H1 (cell line): ENCODE measurements at regions not wholly inside any gene's neighbourhood (a gene's known extent, or its start where the extent isn't known, plus 50 kb on each side); places are given as distances from the start of the nearest gene placed in this dataset.
A peak's percentile ranks its signal among the peaks of the same experiment; 100 is the strongest.

Experiments used
- CTCF ChIA-PET: fragments of 300-600 bp; sonication (Branson Sonifier 250); formaldehyde crosslinking; loops from one replicate; lab custom pipeline; 2021; ENCODE audit not compliant: partially characterized antibody; lab: Charles Lee
- POLR2A ChIA-PET: fragments of 300-600 bp; sonication (Branson Sonifier 250); formaldehyde crosslinking; loops from one replicate; lab custom pipeline; 2021; ENCODE audit warnings: inconsistent platforms; ENCODE audit not compliant: partially characterized antibody; lab: Charles Lee
- DNase-seq, 2 experiments: peaks; one replicate each; pipeline versions ENCODE4 v3.0.0 to v3.0.0-alpha.2; 2010 to 2022; ENCODE audit warnings: low spot score in 2 of 2, low read depth in 1 of 2, mixed read lengths in 1 of 2
- FAIRE-seq: peaks from 2 replicates; lab custom pipeline; 2011; peaks lifted over from hg19 to GRCh38; lab: Jason Lieb, UNC
- H2AFZ ChIP-seq: 2 replicates; pipeline ENCODE4 v1.8.1; 2012; ENCODE audit warnings: low read length, inconsistent platforms
- H2AK5ac ChIP-seq: 2 replicates; pipeline ENCODE4 v1.6.1; 2013; ENCODE audit warnings: low read depth, low read length
- H2BK120ac ChIP-seq: replicated peaks from 2 replicates; pipeline ENCODE3; 2013; ENCODE audit warnings: low read depth, low read length, inconsistent platforms
- H2BK12ac ChIP-seq: 2 replicates; pipeline ENCODE4 v1.6.1; 2013; ENCODE audit warnings: low read depth, low read length
- H2BK15ac ChIP-seq: 2 replicates; pipeline ENCODE4 v1.6.1; 2013; ENCODE audit warnings: low read length
- H2BK20ac ChIP-seq: 2 replicates; pipeline ENCODE4 v1.6.1; 2013; ENCODE audit warnings: low read length
- H2BK5ac ChIP-seq: 2 replicates; pipeline ENCODE4 v1.6.1; 2013; ENCODE audit warnings: low read depth, low read length
- H3K14ac ChIP-seq: 2 replicates; pipeline ENCODE4 v1.6.1; 2013; ENCODE audit warnings: inconsistent platforms; ENCODE audit not compliant: insufficient read length
- H3K18ac ChIP-seq: 2 replicates; pipeline ENCODE4 v1.6.1; 2013; ENCODE audit warnings: low read length; ENCODE audit errors: extremely low read depth
- H3K23ac ChIP-seq: 2 replicates; pipeline ENCODE4 v1.6.1; 2013; ENCODE audit warnings: inconsistent platforms; ENCODE audit not compliant: insufficient read length
- H3K23me2 ChIP-seq: 2 replicates; pipeline ENCODE4 v1.6.1; 2013; ENCODE audit warnings: low read depth, low read length
- H3K27ac ChIP-seq: 2 replicates; pipeline ENCODE4 v1.6.1; 2011; ENCODE audit warnings: low read depth, low read length, inconsistent platforms
- H3K27me3 ChIP-seq, 4 experiments: replicated peaks in 1 of 4; 1 replicate in 1 of 4; 2 replicates in 3 of 4; pipeline versions ENCODE4 v1.6.1 to v1.8.1; 2011 to 2013; ENCODE audit warnings: low read length in 3 of 4, mild to moderate bottlenecking in 3 of 4, inconsistent platforms in 2 of 4, mixed read lengths in 2 of 4, moderate library complexity in 1 of 4; ENCODE audit not compliant: control insufficient read depth in 3 of 4, insufficient read depth in 3 of 4; ENCODE audit errors: extremely low read depth in 1 of 4
- H3K36me3 ChIP-seq, 4 experiments: 2 replicates each; pipeline versions ENCODE4 v1.6.1 to v1.8.1; 2011 to 2013; ENCODE audit warnings: mild to moderate bottlenecking in 4 of 4, low read length in 3 of 4, moderate library complexity in 2 of 4, control low read depth in 1 of 4, inconsistent platforms in 1 of 4; ENCODE audit not compliant: insufficient read depth in 4 of 4, control insufficient read depth in 2 of 4
- H3K4ac ChIP-seq: replicated peaks from 2 replicates; pipeline ENCODE3; 2013; ENCODE audit warnings: low read length, low read depth, mixed read lengths, inconsistent platforms; ENCODE audit not compliant: insufficient read length
- H3K4me1 ChIP-seq, 4 experiments: replicated peaks in 1 of 4; 1 replicate in 1 of 4; 2 replicates in 3 of 4; pipeline versions ENCODE4 v1.6.1 to v1.8.1; 2011 to 2013; ENCODE audit warnings: low read length in 3 of 4, inconsistent platforms in 2 of 4, mixed read lengths in 1 of 4; ENCODE audit not compliant: insufficient read depth in 4 of 4, control insufficient read depth in 3 of 4
- H3K4me2 ChIP-seq, 2 experiments: 2 replicates each; pipeline versions ENCODE4 v1.6.1 to v1.8.1; 2011 to 2013; ENCODE audit warnings: low read depth in 2 of 2, low read length in 2 of 2, control low read depth in 1 of 2, inconsistent platforms in 1 of 2, mild to moderate bottlenecking in 1 of 2; ENCODE audit not compliant: insufficient read depth in 1 of 2
- H3K4me3 ChIP-seq, 4 experiments: fragments of 200-600, 300-600 bp in 1 of 4; sonication (generic), shearing (Covaris generic), sonication (Bioruptor Twin) in 1 of 4; 2 replicates each; pipeline versions ENCODE4 v1.5.1 to v1.8.1; 2011 to 2016; ENCODE audit warnings: low read length in 4 of 4, low read depth in 3 of 4, control low read depth in 2 of 4, inconsistent platforms in 2 of 4, mild to moderate bottlenecking in 2 of 4, mixed read lengths in 1 of 4, moderate library complexity in 1 of 4; ENCODE audit not compliant: insufficient read depth in 2 of 4; ENCODE audit errors: extremely low read depth in 1 of 4
- H3K56ac ChIP-seq: replicated peaks from 2 replicates; pipeline ENCODE3; 2013; ENCODE audit warnings: low read depth, mild to moderate bottlenecking, mixed read lengths, low read length, inconsistent platforms; ENCODE audit not compliant: insufficient read length
- H3K79me1 ChIP-seq: 2 replicates; pipeline ENCODE4 v1.6.1; 2013; ENCODE audit warnings: low read depth, low read length, control low read depth
- H3K79me2 ChIP-seq, 2 experiments: 2 replicates each; pipeline versions ENCODE4 v1.6.1 to v1.8.1; 2012 to 2013; ENCODE audit warnings: low read length in 2 of 2, mild to moderate bottlenecking in 2 of 2, inconsistent platforms in 1 of 2; ENCODE audit not compliant: insufficient read depth in 2 of 2, control insufficient read depth in 1 of 2
- H3K9ac ChIP-seq, 4 experiments: replicated peaks in 1 of 4; 1 replicate in 1 of 4; 2 replicates in 3 of 4; pipeline versions ENCODE4 v1.6.1 to v1.8.1; 2011 to 2013; ENCODE audit warnings: low read depth in 3 of 4, low read length in 3 of 4, control low read depth in 2 of 4, mild to moderate bottlenecking in 2 of 4, moderate library complexity in 2 of 4, inconsistent platforms in 1 of 4; ENCODE audit errors: extremely low read depth in 1 of 4
- H3K9me3 ChIP-seq, 2 experiments: 2 replicates each; pipeline versions ENCODE4 v1.6.1 to v1.8.1; 2012 to 2013; ENCODE audit warnings: mild to moderate bottlenecking in 2 of 2, moderate library complexity in 2 of 2, control low read depth in 1 of 2, inconsistent platforms in 1 of 2, low read depth in 1 of 2, low read length in 1 of 2, mixed read lengths in 1 of 2; ENCODE audit not compliant: insufficient read depth in 2 of 2
- H4K20me1 ChIP-seq, 2 experiments: replicated peaks in 1 of 2; 2 replicates each; pipeline versions ENCODE3 to v1.8.1; 2011 to 2013; ENCODE audit warnings: inconsistent platforms in 2 of 2, low read length in 2 of 2, mild to moderate bottlenecking in 1 of 2; ENCODE audit not compliant: insufficient read depth in 2 of 2, control insufficient read depth in 1 of 2
- H4K5ac ChIP-seq: 2 replicates; pipeline ENCODE4 v1.6.1; 2013; ENCODE audit warnings: low read length, low read depth, mixed read lengths, inconsistent platforms; ENCODE audit not compliant: insufficient read length
- H4K8ac ChIP-seq: 2 replicates; pipeline ENCODE4 v1.8.0; 2013; ENCODE audit warnings: mild to moderate bottlenecking, moderate library complexity, low read length, inconsistent platforms; ENCODE audit not compliant: insufficient read depth; ENCODE audit errors: extremely low read depth
- H4K91ac ChIP-seq: replicated peaks from 2 replicates; pipeline ENCODE3; 2013; ENCODE audit warnings: low read length, mixed read lengths, inconsistent platforms; ENCODE audit not compliant: insufficient read length
- GTF2F1 ChIP-seq: IDR thresholded peaks from 2 replicates; pipeline ENCODE4 v1.6.1; 2012; ENCODE audit warnings: low read depth, low read length, improper control_type of control experiment, borderline replicate concordance
- KDM1A ChIP-seq: fragments of 200-600, 300-600 bp; sonication (generic); IDR thresholded peaks from 2 replicates; pipeline ENCODE4 v1.7.1; 2016; ENCODE audit warnings: mild to moderate bottlenecking, low read length, borderline replicate concordance
- POU5F1 ChIP-seq: IDR thresholded peaks from 2 replicates; pipeline ENCODE4 v1.6.1; 2011; ENCODE audit warnings: low read depth, mild to moderate bottlenecking, low read length, moderate library complexity
- SP4 ChIP-seq: IDR thresholded peaks from 2 replicates; pipeline ENCODE4 v1.6.1; 2012; ENCODE audit warnings: low read length, inconsistent platforms
- TBP ChIP-seq: IDR thresholded peaks from 2 replicates; pipeline ENCODE4 v1.6.1; 2011; ENCODE audit warnings: low read depth, low read length, improper control_type of control experiment
- YY1 ChIP-seq: IDR thresholded peaks from 2 replicates; pipeline ENCODE4 v1.6.1; 2011; ENCODE audit warnings: low read depth, mild to moderate bottlenecking, low read length
- WGBS, 2 experiments: shearing (Covaris generic) in 1 of 2; methylation state at CpG; one replicate each; pipeline versions ENCODE4 v1.1.6 to v1.1.7; 2013 to 2015; ENCODE audit warnings: low lambda C conversion rate in 2 of 2, mixed read lengths in 2 of 2, inconsistent platforms in 1 of 2, low coverage in 1 of 2, missing lambda C conversion rate in 1 of 2; ENCODE audit not compliant: insufficient replicate concordance in 2 of 2, insufficient coverage in 1 of 2, insufficient read length in 1 of 2; ENCODE audit errors: extremely low coverage in 1 of 2, missing lambda C conversion rate in 1 of 2; 5-methylcytosine and 5-hydroxymethylcytosine counted together

GRCh38 chr2:120945832-120946499 is 210.3 kb downstream of the GLI2 start:
- FAIRE-seq: no peak

More at GRCh38 chr2:120945832-120946499, 210.3 kb downstream of the GLI2 start:
- H3K27ac ChIP-seq: no peak overlapping the region
- no peak overlapping the region for H4K91ac ChIP-seq
- H4K5ac ChIP-seq: no peak overlapping the region
- no peak overlapping the region for H3K56ac ChIP-seq
- H3K4me1 ChIP-seq: no peaks in the 10 kb centered on the region
- no peak overlapping the region for H2BK12ac ChIP-seq
- H2BK5ac ChIP-seq: no peak overlapping the region
- no peak overlapping the region for H2BK15ac ChIP-seq
- peaks cover 19 to 38% of the 10 kb centered on the region in 2 experiments for H4K20me1 ChIP-seq
- no peak overlapping the region for H2BK120ac ChIP-seq
- H2AFZ ChIP-seq: no peak overlapping the region
- H3K4ac ChIP-seq: no peak overlapping the region
- H2BK20ac ChIP-seq: no peak overlapping the region
- DNase-seq: no peak
- 0 out of 7 replicates have a peak overlapping the region, but pooled peaks of 1 of the 4 experiments have one; percentile 14 for H3K9ac ChIP-seq
- peaks cover 0 to 2% (median 0%) of the 10 kb centered on the region in 4 experiments; a peak in 1 of 8 replicates for H3K36me3 ChIP-seq
- H3K9me3 ChIP-seq: no peaks in the 10 kb centered on the region
- no peak overlapping the region for H3K23ac ChIP-seq
- CTCF ChIA-PET: interaction anchor here (0.6 to 5.7 kb wide), 12 partner anchors 8 to 251 kb away, joined by 3 to 58 read pairs (median 4); no protein-coding TSS in a partner anchor
- H3K23me2 ChIP-seq: no peaks in the 10 kb centered on the region
- peaks cover 12% of the 10 kb centered on the region for H3K79me1 ChIP-seq
- H3K18ac ChIP-seq: no peak overlapping the region
- POLR2A ChIA-PET: interaction anchor here (1.1 to 1.6 kb wide), 2 partner anchors 9 to 129 kb away, joined by 3 to 4 read pairs; no protein-coding TSS in a partner anchor
- no peaks in the 10 kb centered on the region for H3K27me3 ChIP-seq
- no peak for TF ChIP-seq KDM1A
- no peak for TF ChIP-seq YY1
- TF ChIP-seq TBP: no peak
- TF ChIP-seq POU5F1: no peak
- TF ChIP-seq GTF2F1: no peak
- TF ChIP-seq SP4: no peak
- no peak overlapping the region for H4K8ac ChIP-seq
- no peak overlapping the region for H2AK5ac ChIP-seq
- H3K4me2 ChIP-seq: no peak overlapping the region
- peaks cover 0 to 13% of the 10 kb centered on the region in 2 experiments; a peak in 1 of 4 replicates for H3K79me2 ChIP-seq
- WGBS, 2 experiments: 87% methylated on average over 4 of the region's 4 CpGs; no CpG with 5 or more reads in 1 of the 2 experiments
- no peak overlapping the region for H3K14ac ChIP-seq
- no peak overlapping the region for H3K4me3 ChIP-seq
